ENCODE measurements at regions not wholly inside any gene's neighbourhood (a gene's known extent, or its start where the extent isn't known, plus 50 kb on each side); places are given as distances from the start of the nearest gene placed in this dataset.

- ATAC-seq (no peak), DNase-seq (ENCODE audit: extremely low read depth in 1 of 4, low spot score in 3 of 4) (no peak)
These were observed 53.6 kb upstream of the SSX2IP start for GRCh38 chr1:84743896-84744295.

GRCh38 chr1:84742653-84743052 is 52.4 kb upstream of the SSX2IP start:
- no peak for DNase-seq (ENCODE audit: extremely low read depth in 1 of 4, low spot score in 3 of 4)
- ATAC-seq = no peak
- no peaks in the 10 kb centered on the region for H3K79me2 ChIP-seq (ENCODE audit: control insufficient read depth, insufficient read depth, low read length)
- no peaks in the 10 kb centered on the region for H3K9me1 ChIP-seq (ENCODE audit: control insufficient read depth, insufficient read depth, low read length)
- FAIRE-seq = no peak
- H3K9ac ChIP-seq (ENCODE audit: insufficient read depth in 1 of 2, low read depth in 2 of 2, low read length in 2 of 2) = no peak overlapping the region
- no peak overlapping the region for H3K27ac ChIP-seq (ENCODE audit: extremely low read depth, low read depth, low read length)
- 0 out of 5 replicates have a peak, but pooled peaks cover 0 to 6% of the 10 kb centered on the region in 2 experiments for H3K27me3 ChIP-seq (ENCODE audit: control insufficient read depth in 2 of 2, insufficient read depth in 2 of 2, low read length in 2 of 2)
- H3K9me3 ChIP-seq (replicated peaks; ENCODE audit: control insufficient read depth, insufficient read depth, low read depth, low read length) = no peaks in the 10 kb centered on the region
- ChIA-PET POLR2A (no interaction called here), CTCF (ENCODE audit: low intra/inter-chr PET ratio) (no interaction called here)
- in situ Hi-C loops (cut with MboI) (loop anchor here (10.0 kb wide), 1 partner anchor 818 kb away; no protein-coding TSS in a partner anchor), intact Hi-C loops (cut with micrococcal nuclease) (no loop called here)
- no peak overlapping the region for H3K4me2 ChIP-seq (ENCODE audit: insufficient read depth, low read length)
- no peak overlapping the region for H3K4me3 ChIP-seq
- H2AFZ ChIP-seq (ENCODE audit: low read depth, low read length) = no peak overlapping the region
- 7% methylated on average over 1 of the region's 1 CpG for WGBS (ENCODE audit: insufficient coverage, low coverage, missing lambda C conversion rate)
- H4K20me1 ChIP-seq (replicated peaks; ENCODE audit: control insufficient read depth, insufficient read depth, low read length) = no peaks in the 10 kb centered on the region
- H3K36me3 ChIP-seq (ENCODE audit: control insufficient read depth, insufficient read depth, low read length) = no peaks in the 10 kb centered on the region
- no TSS peak for BruUV-seq (replicated peaks)
- no peaks in the 10 kb centered on the region for H3K4me1 ChIP-seq (replicated peaks in 1 of 2; ENCODE audit: control insufficient read depth in 2 of 2, insufficient read depth in 2 of 2, low read length in 2 of 2)
- TF ChIP-seq NCOA4 (IDR thresholded peaks at IDR 0.05; ENCODE audit: partially characterized antibody) (no peak), GMEB1 (CRISPR knock-in tag; IDR thresholded peaks at IDR 0.05) (no peak), FOSL1 (tag; conservative IDR thresholded peaks at IDR 0.05) (peak; percentile 35; the same call in 1 of the 2 replicates), RBM15 (IDR thresholded peaks at IDR 0.05; ENCODE audit: insufficient read depth, low read length) (no peak), HNRNPH1 (optimal IDR thresholded peaks at IDR 0.05; ENCODE audit: low read depth, low read length) (no peak), NR4A1 (CRISPR knock-in tag; IDR thresholded peaks at IDR 0.05) (no peak), NR4A1 (tag; IDR thresholded peaks at IDR 0.05) (no peak), E2F8 (IDR thresholded peaks at IDR 0.05; ENCODE audit: low read depth, partially characterized antibody) (no peak), ZC3H4 (CRISPR knock-in tag; IDR thresholded peaks at IDR 0.05; ENCODE audit: borderline replicate concordance) (no peak), KDM1A (IDR thresholded peaks at IDR 0.05) (peak; percentile 34 to 46; a peak in 2 of 4 replicates), ZNF12 (CRISPR knock-in tag; IDR thresholded peaks at IDR 0.05) (peak; percentile 84; the same call in 1 of the 2 replicates)

More at GRCh38 chr1:84743896-84744295, 53.6 kb upstream of the SSX2IP start:
- Histone ChIP-seq H3K9me3 (replicated peaks; ENCODE audit: control insufficient read depth, insufficient read depth, low read depth, low read length) (no peaks in the 10 kb centered on the region), H3K79me2 (ENCODE audit: control insufficient read depth, insufficient read depth, low read length) (no peaks in the 10 kb centered on the region), H3K27ac (ENCODE audit: extremely low read depth, low read depth, low read length) (no peak overlapping the region), H3K9ac (ENCODE audit: insufficient read depth in 1 of 2, low read depth in 2 of 2, low read length in 2 of 2) (no peak overlapping the region), H3K4me2 (ENCODE audit: insufficient read depth, low read length) (no peak overlapping the region), H3K36me3 (ENCODE audit: control insufficient read depth, insufficient read depth, low read length) (no peaks in the 10 kb centered on the region), H3K9me1 (ENCODE audit: control insufficient read depth, insufficient read depth, low read length) (no peaks in the 10 kb centered on the region), H2AFZ (ENCODE audit: low read depth, low read length) (peak overlapping the region; percentile 16; the same call in 1 of the 2 replicates), H4K20me1 (replicated peaks; ENCODE audit: control insufficient read depth, insufficient read depth, low read length) (no peaks in the 10 kb centered on the region), H3K4me3 (no peak overlapping the region), H3K4me1 (replicated peaks in 1 of 2; ENCODE audit: control insufficient read depth in 2 of 2, insufficient read depth in 2 of 2, low read length in 2 of 2) (no peaks in the 10 kb centered on the region), H3K27me3 (ENCODE audit: control insufficient read depth in 2 of 2, insufficient read depth in 2 of 2, low read length in 2 of 2) (0 out of 5 replicates have a peak, but pooled peaks cover 0 to 6% of the 10 kb centered on the region in 2 experiments)
- no peak for FAIRE-seq
- no TSS peak for BruUV-seq (replicated peaks)
- WGBS (ENCODE audit: insufficient coverage, low coverage, missing lambda C conversion rate) = 11% methylated on average over 3 of the region's 3 CpGs
- CTCF ChIA-PET (ENCODE audit: low intra/inter-chr PET ratio) = no interaction called here
- in situ Hi-C loops (cut with MboI) (loop anchor here (10.0 kb wide), 1 partner anchor 819 kb away; no protein-coding TSS in a partner anchor), intact Hi-C loops (cut with micrococcal nuclease) (no loop called here)
- peak; percentile 24 to 38; a peak in 1 of 4 replicates for TF ChIP-seq ETV6 (IDR thresholded peaks at IDR 0.05; ENCODE audit: borderline replicate concordance in 1 of 2, low read depth in 2 of 2, low read length in 1 of 2)
- no peak for TF ChIP-seq ETV6 (CRISPR knock-in tag; IDR thresholded peaks at IDR 0.05; ENCODE audit: borderline replicate concordance)
- no peak for TF ChIP-seq LARP7 (IDR thresholded peaks at IDR 0.05)
- POLR2A ChIA-PET = no interaction called here

All from K562 (cell line).